Endothelial cell of umbilical vein (primary cell): ENCODE measurements at regions not wholly inside any gene's neighbourhood (a gene's known extent, or its start where the extent isn't known, plus 50 kb on each side); places are given as distances from the start of the nearest gene placed in this dataset.

Source experiments
- BruUV-seq: library from RNA; stranded (reverse); fragments of 400-500 nt; replicated peaks from 2 replicates; lab custom pipeline; 2021; lab: Mats Ljungman, UMichigan
- CTCF ChIA-PET: fragments of 300-600, 350-600 bp; sonication (Branson Sonifier 250); formaldehyde crosslinking; loops from one replicate; lab custom pipeline; 2021; ENCODE audit warnings: antibody characterized with exemption, inconsistent platforms; lab: Charles Lee
- POLR2A ChIA-PET: fragments of 300-600, 350-600 bp; sonication (Branson Sonifier 250); formaldehyde crosslinking; loops from one replicate; lab custom pipeline; 2021; ENCODE audit warnings: antibody characterized with exemption, inconsistent platforms; lab: Charles Lee
- DNase-seq: peaks from one replicate; pipeline ENCODE4 v3.0.0-alpha.2; 2011; ENCODE audit warnings: low read depth, low spot score
- FAIRE-seq: peaks from 2 replicates; lab custom pipeline; 2011; peaks lifted over from hg19 to GRCh38; lab: Jason Lieb, UNC
- H2AFZ ChIP-seq: 2 replicates; pipeline ENCODE4 v1.6.0; 2012; ENCODE audit warnings: low read depth, low read length, control low read depth, inconsistent platforms
- H3K27ac ChIP-seq: 2 replicates; pipeline ENCODE4 v1.5.1; 2011; ENCODE audit warnings: low read depth, mild to moderate bottlenecking, control low read depth, low read length, moderate library complexity; ENCODE audit not compliant: insufficient read depth
- H3K27me3 ChIP-seq, 2 experiments: 2 replicates each; pipeline versions ENCODE4 v1.6.0 to v1.6.1; 2011; ENCODE audit warnings: low read length in 2 of 2, mixed read lengths in 1 of 2; ENCODE audit not compliant: control insufficient read depth in 2 of 2, insufficient read depth in 2 of 2
- H3K36me3 ChIP-seq, 2 experiments: 2 replicates in 1 of 2; 3 replicates in 1 of 2; pipeline ENCODE4 v1.5.1; 2011; ENCODE audit warnings: low read length in 2 of 2, mild to moderate bottlenecking in 1 of 2, moderate library complexity in 1 of 2; ENCODE audit not compliant: control insufficient read depth in 2 of 2, insufficient read depth in 2 of 2; ENCODE audit errors: extremely low read depth in 1 of 2
- H3K4me1 ChIP-seq: 3 replicates; pipeline ENCODE4 v1.5.1; 2011; ENCODE audit warnings: mild to moderate bottlenecking, low read length; ENCODE audit not compliant: control insufficient read depth, insufficient read depth; ENCODE audit errors: extremely low read depth
- H3K4me2 ChIP-seq: 2 replicates; pipeline ENCODE4 v1.6.1; 2011; ENCODE audit warnings: low read length, control low read depth, mixed read lengths; ENCODE audit not compliant: insufficient read depth
- H3K4me3 ChIP-seq, 3 experiments: fragments of 200-600 bp in 1 of 3; sonication (generic), shearing (Covaris generic) in 1 of 3; replicated peaks in 1 of 3; 2 replicates each; pipeline ENCODE4 v1.5.1; 2011 to 2016; ENCODE audit warnings: control low read depth in 3 of 3, low read length in 3 of 3, mild to moderate bottlenecking in 2 of 3, inconsistent platforms in 1 of 3, low read depth in 1 of 3, moderate library complexity in 1 of 3; ENCODE audit not compliant: insufficient read depth in 1 of 3
- H3K79me2 ChIP-seq: 2 replicates; pipeline ENCODE4 v1.6.0; 2012; ENCODE audit warnings: low read length, inconsistent platforms; ENCODE audit not compliant: control insufficient read depth, insufficient read depth
- H3K9ac ChIP-seq: replicated peaks from 2 replicates; pipeline ENCODE3; 2011; ENCODE audit warnings: low read length, control low read depth; ENCODE audit not compliant: insufficient read depth; ENCODE audit errors: extremely low read depth
- H3K9me1 ChIP-seq: replicated peaks from 3 replicates; pipeline ENCODE4 v1.6.0; 2011; ENCODE audit warnings: mild to moderate bottlenecking, low read length; ENCODE audit not compliant: control insufficient read depth, insufficient read depth; ENCODE audit errors: extremely low read depth
- H3K9me3 ChIP-seq: replicated peaks from 2 replicates; pipeline ENCODE4 v1.5.1; 2012; ENCODE audit warnings: low read length, inconsistent platforms; ENCODE audit not compliant: control insufficient read depth, insufficient read depth
- H4K20me1 ChIP-seq: replicated peaks from 2 replicates; pipeline ENCODE3; 2011; ENCODE audit warnings: mild to moderate bottlenecking, low read length; ENCODE audit not compliant: control insufficient read depth, insufficient read depth; ENCODE audit errors: extremely low read depth
- CTCF ChIP-seq, 2 donors: IDR thresholded peaks; 1 replicate in 1 of 2; 2 replicates in 1 of 2; pipeline ENCODE4 v1.5.1; 2011; ENCODE audit warnings: low read length in 2 of 2, mild to moderate bottlenecking in 2 of 2, moderate library complexity in 2 of 2, control low read depth in 1 of 2, inconsistent platforms in 1 of 2, low read depth in 1 of 2; ENCODE audit not compliant: insufficient read depth in 1 of 2; ENCODE audit errors: extremely low read depth in 1 of 2
- EZH2 ChIP-seq: IDR thresholded peaks from 2 replicates; pipeline ENCODE4 v1.6.1; 2012; ENCODE audit warnings: borderline replicate concordance, low read depth, mild to moderate bottlenecking, moderate library complexity, low read length, inconsistent platforms; ENCODE audit not compliant: severe bottlenecking
- FOS ChIP-seq: IDR thresholded peaks from 2 replicates; pipeline ENCODE4 v1.6.1; 2011; ENCODE audit warnings: mild to moderate bottlenecking, low read length, moderate library complexity, borderline replicate concordance; ENCODE audit not compliant: insufficient read depth
- GATA2 ChIP-seq: IDR thresholded peaks from 2 replicates; pipeline ENCODE4 v1.7.0; 2011; ENCODE audit warnings: low read depth, mild to moderate bottlenecking, moderate library complexity, mixed read lengths, low read length; ENCODE audit not compliant: insufficient read length, insufficient read depth
- JUN ChIP-seq: IDR thresholded peaks from 2 replicates; pipeline ENCODE4 v1.6.1; 2011; ENCODE audit warnings: borderline replicate concordance, low read depth; ENCODE audit not compliant: insufficient read length, insufficient read depth
- MAX ChIP-seq: IDR thresholded peaks from 2 replicates; pipeline ENCODE4 v1.6.1; 2011; ENCODE audit not compliant: insufficient read depth, insufficient read length
- MYC ChIP-seq: IDR thresholded peaks from one replicate; pipeline ENCODE4 v1.6.1; 2011; ENCODE audit warnings: mild to moderate bottlenecking, low read depth, low read length
- POLR2A ChIP-seq: IDR thresholded peaks from 2 replicates; pipeline ENCODE4 v1.6.1; 2012; ENCODE audit warnings: low read depth, mild to moderate bottlenecking, control low read depth, low read length
- POLR2AphosphoS5 ChIP-seq: IDR thresholded peaks from 2 replicates; pipeline ENCODE4 v1.6.1; 2012; ENCODE audit warnings: low read depth, mild to moderate bottlenecking, control low read depth, low read length, moderate library complexity; ENCODE audit not compliant: insufficient read depth
- dilution Hi-C: fragments of 300-500 bp; cut with MboI; formaldehyde crosslinking; loops from one replicate; pipeline ENCODE4 v1.15.0; 2019; ENCODE audit warnings: low sequenced_read_pairs; ENCODE audit not compliant: extremely low pct_ligation_motif_present
- intact Hi-C: fragments of 100-400 bp; cut with micrococcal nuclease; formaldehyde crosslinking; loops from one replicate; pipeline ENCODE4 v1.10.0; 2022

DNA sequence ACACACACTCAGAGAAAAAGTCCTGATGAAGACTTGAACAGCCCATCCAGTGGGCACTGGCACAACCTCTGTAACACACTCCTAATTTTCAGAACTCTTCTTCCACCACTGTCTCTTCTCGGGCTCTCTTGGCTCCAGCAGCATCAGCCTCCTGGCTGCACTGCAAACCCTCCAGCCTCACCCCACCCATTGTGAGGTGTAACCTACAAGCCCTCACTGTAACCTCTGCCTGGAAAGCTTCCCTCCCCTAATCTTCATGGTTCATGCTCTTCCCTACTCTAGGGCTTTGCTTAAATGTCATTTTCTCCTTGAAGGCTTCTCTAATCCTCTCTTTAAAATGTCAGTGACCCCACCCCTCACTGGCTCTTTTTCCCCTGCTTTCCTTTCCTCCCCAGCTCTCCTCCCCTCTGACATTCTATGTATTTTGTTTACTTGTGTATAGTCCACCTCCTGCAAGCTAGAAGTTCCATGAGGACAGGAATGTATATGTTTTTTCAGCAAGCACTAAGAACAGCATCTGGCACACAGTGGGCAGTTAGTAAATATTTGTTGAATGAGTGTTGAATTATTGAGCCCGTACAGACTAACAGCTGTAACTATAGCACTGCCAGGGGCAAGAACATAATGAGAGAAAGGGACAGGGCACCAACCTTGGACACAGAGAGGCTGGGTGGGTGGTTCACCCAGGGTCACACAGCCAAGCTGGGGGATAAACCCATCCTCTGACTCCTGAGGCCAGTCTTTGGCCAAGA is 76.4 kb downstream of the ESM1 start:
- peak; percentile 26 for FAIRE-seq
- H3K9me1 ChIP-seq = no peaks in the 10 kb centered on the region
- TF ChIP-seq POLR2A (no peak), MYC (no peak), POLR2AphosphoS5 (no peak), GATA2 (no peak), MAX (no peak), CTCF (IDR thresholded peaks at IDR 0.05; ENCODE audit: extremely low read depth in 1 of 2, insufficient read depth in 1 of 2, low read depth in 1 of 2, low read length in 2 of 2) (no peak), JUN (no peak), EZH2 (no peak), FOS (no peak)
- no peaks in the 10 kb centered on the region for H3K79me2 ChIP-seq
- ChIA-PET POLR2A (no interaction called here), CTCF (interaction anchor here (1.7 to 11.4 kb wide), 7 partner anchors 35 to 391 kb away, joined by 4 to 480 read pairs (median 78); partner anchors contain the start of genes ESM1, GPX8 and SNX18)
- H3K9me3 ChIP-seq = no peaks in the 10 kb centered on the region
- H3K36me3 ChIP-seq = no peaks in the 10 kb centered on the region
- intact Hi-C loops = no loop called here
- peak overlapping the region; percentile 50 for H3K9ac ChIP-seq
- peak overlapping the region; percentile 67 for H3K27ac ChIP-seq
- dilution Hi-C loops = no loop called here
- H2AFZ ChIP-seq = no peak overlapping the region
- DNase-seq = peak; percentile 31
- H3K27me3 ChIP-seq = no peaks in the 10 kb centered on the region
- peak overlapping the region; percentile 32 for H3K4me2 ChIP-seq
- BruUV-seq = no TSS peak
- peaks cover 41% of the 10 kb centered on the region for H3K4me1 ChIP-seq
- H3K4me3 ChIP-seq = peak overlapping the region in 1 of 3 experiments; percentile 39
- H4K20me1 ChIP-seq = no peaks in the 10 kb centered on the region
